NCI-H1048 (cell line): ENCODE measurements at regions not wholly inside any gene's neighbourhood (a gene's known extent, or its start where the extent isn't known, plus 50 kb on each side); places are given as distances from the start of the nearest gene placed in this dataset.

Experiments used
- DNase-seq: peaks from one replicate; lab custom pipeline; 2025; lab: John Stamatoyannopoulos, UW

GRCh38 chr5:68711293-68712200 lies 382.3 kb upstream of the SLC30A5 start:
- no peak for DNase-seq

GRCh38 chr5:68714810-68715209 lies 379.0 kb upstream of the SLC30A5 start:
- DNase-seq, result no peak

- no peak for DNase-seq
These were observed 372.8 kb upstream of the SLC30A5 start for GRCh38 chr5:68720884-68721610.

GRCh38 chr5:68722357-68722756 lies 371.5 kb upstream of the SLC30A5 start:
- DNase-seq, result no peak

GRCh38 chr5:68725905-68726683 lies 367.7 kb upstream of the SLC30A5 start:
- DNase-seq, result no peak

GRCh38 chr5:68727931-68728330 lies 365.9 kb upstream of the SLC30A5 start:
- no peak for DNase-seq

- no peak for DNase-seq
These were observed 364.1 kb upstream of the SLC30A5 start for GRCh38 chr5:68729678-68730077.

GRCh38 chr5:68730220-68730978 lies 363.4 kb upstream of the SLC30A5 start:
- DNase-seq, result no peak

- no peak for DNase-seq
These were observed 362.7 kb upstream of the SLC30A5 start for GRCh38 chr5:68730979-68731654.

- DNase-seq, result no peak
These were observed 361.6 kb upstream of the SLC30A5 start for GRCh38 chr5:68732251-68732650.

- no peak for DNase-seq
These were observed 359.0 kb upstream of the SLC30A5 start for GRCh38 chr5:68734781-68735180.

GRCh38 chr5:68738236-68738635 lies 355.6 kb upstream of the SLC30A5 start:
- DNase-seq, result no peak

GRCh38 chr5:68738841-68739240 lies 355.0 kb upstream of the SLC30A5 start:
- no peak for DNase-seq

- DNase-seq, result no peak
These were observed 354.1 kb upstream of the SLC30A5 start for GRCh38 chr5:68739752-68740151.

GRCh38 chr5:68740226-68740910 lies 353.4 kb upstream of the SLC30A5 start:
- no peak for DNase-seq

GRCh38 chr5:68744206-68744605 lies 349.6 kb upstream of the SLC30A5 start:
- DNase-seq, result no peak

GRCh38 chr5:68745448-68745847 lies 348.4 kb upstream of the SLC30A5 start:
- no peak for DNase-seq

GRCh38 chr5:68746220-68746619 lies 347.6 kb upstream of the SLC30A5 start:
- no peak for DNase-seq

GRCh38 chr5:68746643-68747420 lies 347.0 kb upstream of the SLC30A5 start:
- no peak for DNase-seq

- DNase-seq, result no peak
These were observed 346.3 kb upstream of the SLC30A5 start for GRCh38 chr5:68747521-68747920.
